Peyer's patch (tissue), 4 donors: ENCODE measurements at regions not wholly inside any gene's neighbourhood (a gene's known extent, or its start where the extent isn't known, plus 50 kb on each side); places are given as distances from the start of the nearest gene placed in this dataset.

Experiments
- DNase-seq, 3 donors: peaks; one replicate each; pipeline ENCODE4 v3.0.0-alpha.2; 2017 to 2019
- H3K27ac ChIP-seq, 4 donors: fragments of 200-600 bp; sonication (generic); one replicate each; pipeline ENCODE4 v1.5.1; 2016 to 2019
- H3K27me3 ChIP-seq, 2 donors: fragments of 200-600 bp; sonication (generic); one replicate each; pipeline ENCODE4 v1.5.1; 2019
- H3K36me3 ChIP-seq, 3 donors: fragments of 200-600 bp; sonication (generic); one replicate each; pipeline ENCODE4 v1.5.1; 2016 to 2019
- H3K4me1 ChIP-seq, 4 donors: fragments of 200-600 bp; sonication (generic); one replicate each; pipeline ENCODE4 v1.5.1; 2016 to 2019
- H3K4me3 ChIP-seq, 4 donors: fragments of 200-600 bp; sonication (generic); 1 replicate in 3 of 4; 2 replicates in 1 of 4; pipeline ENCODE4 v1.5.1; 2016 to 2019; ENCODE audit warnings: mild to moderate bottlenecking in 1 of 4
- H3K9me3 ChIP-seq, 4 donors: fragments of 200-600 bp; sonication (generic); one replicate each; pipeline ENCODE4 v1.5.1; 2016 to 2019; ENCODE audit warnings: mild to moderate bottlenecking in 1 of 4
- POLR2A ChIP-seq, 2 donors: fragments of 450-650 bp; IDR thresholded peaks; one replicate each; pipeline ENCODE4 v1.5.1; 2017; ENCODE audit warnings: antibody characterized with exemption in 2 of 2, mild to moderate bottlenecking in 2 of 2, moderate library complexity in 2 of 2
- TF ChIP-seq, protein P1 (sequence below), 6 experiments: fragments of 450-650 bp in 4 of 6; fragments of 200-600 bp in 2 of 6; sonication (generic) in 1 of 6; IDR thresholded peaks; one replicate each; pipeline ENCODE4 v1.5.1; 2017 to 2019; ENCODE audit warnings: antibody characterized with exemption in 6 of 6, mild to moderate bottlenecking in 3 of 6, moderate library complexity in 1 of 6

DNA sequence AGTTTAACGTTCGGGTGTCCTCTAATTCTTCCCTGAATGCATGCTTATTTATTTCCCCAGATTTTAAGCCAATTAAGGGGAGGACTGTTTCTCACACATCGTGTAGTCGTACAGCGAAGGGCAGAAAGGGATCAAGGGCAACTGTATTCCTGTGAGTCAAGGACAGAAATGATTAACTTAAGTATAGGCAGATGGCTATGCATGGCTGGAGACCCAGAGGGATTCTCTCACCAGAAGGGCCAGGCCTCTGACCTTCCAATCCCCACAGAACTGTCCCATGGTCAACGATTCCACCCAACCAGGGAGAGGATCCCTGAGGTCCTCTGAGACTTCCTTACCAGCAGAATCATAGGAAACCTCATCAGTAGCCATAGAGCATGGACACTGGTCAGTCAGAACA lies 161.8 kb upstream of the MAP1B start:
- Histone ChIP-seq H3K27me3 (no peaks in the 10 kb centered on the region), H3K36me3 (no peaks in the 10 kb centered on the region), H3K4me3 (no peak overlapping the region), H3K27ac (no peak overlapping the region), H3K9me3 (peaks cover 0 to 6% (median 2%) of the 10 kb centered on the region in 4 donors), H3K4me1 (no peaks in the 10 kb centered on the region)
- TF ChIP-seq, protein P1, sequence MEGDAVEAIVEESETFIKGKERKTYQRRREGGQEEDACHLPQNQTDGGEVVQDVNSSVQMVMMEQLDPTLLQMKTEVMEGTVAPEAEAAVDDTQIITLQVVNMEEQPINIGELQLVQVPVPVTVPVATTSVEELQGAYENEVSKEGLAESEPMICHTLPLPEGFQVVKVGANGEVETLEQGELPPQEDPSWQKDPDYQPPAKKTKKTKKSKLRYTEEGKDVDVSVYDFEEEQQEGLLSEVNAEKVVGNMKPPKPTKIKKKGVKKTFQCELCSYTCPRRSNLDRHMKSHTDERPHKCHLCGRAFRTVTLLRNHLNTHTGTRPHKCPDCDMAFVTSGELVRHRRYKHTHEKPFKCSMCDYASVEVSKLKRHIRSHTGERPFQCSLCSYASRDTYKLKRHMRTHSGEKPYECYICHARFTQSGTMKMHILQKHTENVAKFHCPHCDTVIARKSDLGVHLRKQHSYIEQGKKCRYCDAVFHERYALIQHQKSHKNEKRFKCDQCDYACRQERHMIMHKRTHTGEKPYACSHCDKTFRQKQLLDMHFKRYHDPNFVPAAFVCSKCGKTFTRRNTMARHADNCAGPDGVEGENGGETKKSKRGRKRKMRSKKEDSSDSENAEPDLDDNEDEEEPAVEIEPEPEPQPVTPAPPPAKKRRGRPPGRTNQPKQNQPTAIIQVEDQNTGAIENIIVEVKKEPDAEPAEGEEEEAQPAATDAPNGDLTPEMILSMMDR (IDR thresholded peaks at IDR 0.05): no peak
- no peak for TF ChIP-seq POLR2A (IDR thresholded peaks at IDR 0.05)
- DNase-seq: no peak

DNA sequence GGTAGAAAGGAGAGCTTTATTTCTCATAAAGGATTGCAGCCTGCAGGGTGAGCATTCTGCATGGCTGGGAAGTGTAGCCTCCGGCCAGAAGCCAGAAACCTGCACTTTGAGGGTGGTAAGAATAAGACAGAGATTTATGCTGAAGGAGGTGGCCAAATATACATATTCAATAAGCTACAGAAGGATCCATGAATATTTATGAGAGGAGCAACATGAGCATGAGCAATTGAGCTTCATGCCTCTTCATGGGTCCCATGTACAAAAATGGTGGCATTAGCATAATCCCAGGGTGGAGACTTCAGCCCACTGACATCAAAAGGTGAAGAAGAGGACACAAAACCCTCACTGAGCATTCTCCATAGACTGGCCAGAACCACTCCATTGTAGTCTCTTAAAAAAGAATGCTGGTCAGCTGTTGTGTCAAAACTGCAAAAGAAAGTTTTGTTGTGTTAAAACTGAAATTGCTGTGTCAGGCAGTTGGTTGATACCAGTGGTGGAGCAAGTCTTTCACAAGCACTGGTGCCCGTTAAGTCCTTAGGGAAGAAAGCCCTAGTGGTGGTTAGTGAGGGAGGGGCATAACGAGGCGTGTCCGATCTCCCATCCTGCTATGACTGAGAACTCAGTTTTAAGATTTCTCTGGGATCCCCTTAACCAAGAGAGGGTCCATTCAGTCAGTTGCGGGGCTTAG lies 160.8 kb upstream of the MAP1B start:
- H3K9me3 ChIP-seq: peaks cover 0 to 6% (median 2%) of the 10 kb centered on the region in 4 donors
- DNase-seq: no peak
- no peaks in the 10 kb centered on the region for H3K4me1 ChIP-seq
- no peak for TF ChIP-seq POLR2A (IDR thresholded peaks at IDR 0.05)
- TF ChIP-seq, protein P1 (IDR thresholded peaks at IDR 0.05): no peak
- no peaks in the 10 kb centered on the region for H3K36me3 ChIP-seq
- no peak overlapping the region for H3K4me3 ChIP-seq
- H3K27ac ChIP-seq: no peak overlapping the region
- no peaks in the 10 kb centered on the region for H3K27me3 ChIP-seq

DNA sequence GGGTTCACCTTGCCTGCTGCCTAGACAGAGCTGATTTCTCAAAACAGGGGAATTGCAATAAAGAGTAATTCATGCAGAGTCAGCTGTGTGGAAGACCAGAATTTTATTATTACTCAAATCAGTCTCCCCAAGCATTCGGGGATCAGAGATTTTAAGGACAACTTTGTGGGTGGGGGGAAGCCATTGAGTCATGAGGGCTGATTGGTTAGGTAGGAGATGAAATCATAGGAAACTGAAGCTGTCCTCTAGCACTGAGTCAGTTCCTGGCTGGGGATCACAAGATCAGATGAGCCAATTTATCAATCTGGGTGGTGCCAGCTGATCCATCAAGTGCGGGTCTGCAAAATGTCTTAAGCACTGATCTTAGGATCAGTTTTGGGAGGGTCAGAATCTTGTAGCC lies 159.1 kb upstream of the MAP1B start:
- H3K4me1 ChIP-seq: no peaks in the 10 kb centered on the region
- no peaks in the 10 kb centered on the region for H3K36me3 ChIP-seq
- DNase-seq: no peak
- no peak overlapping the region for H3K27ac ChIP-seq
- TF ChIP-seq, protein P1 (IDR thresholded peaks at IDR 0.05): no peak
- no peak for TF ChIP-seq POLR2A (IDR thresholded peaks at IDR 0.05)
- H3K9me3 ChIP-seq: peaks cover 0 to 6% (median 2%) of the 10 kb centered on the region in 4 donors
- H3K27me3 ChIP-seq: no peaks in the 10 kb centered on the region
- H3K4me3 ChIP-seq: no peak overlapping the region

DNA sequence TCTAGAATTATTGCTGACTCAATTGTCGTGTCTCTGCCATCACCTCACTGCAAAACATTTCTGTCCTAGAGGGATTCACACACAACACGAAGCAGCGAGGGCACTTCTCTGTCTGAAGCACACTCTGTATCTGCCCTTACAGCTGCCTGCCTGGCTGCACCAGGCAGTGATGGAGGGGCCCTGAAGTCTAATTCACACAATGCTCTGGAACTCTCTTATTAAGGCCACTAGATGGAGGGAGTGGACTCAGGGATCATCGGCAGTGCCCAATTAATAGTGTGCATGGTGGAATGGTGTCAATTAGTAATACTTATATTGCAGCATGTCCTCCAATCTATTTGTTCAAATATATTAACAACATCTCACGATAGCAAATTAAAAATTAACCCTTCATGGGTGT lies 157.5 kb upstream of the MAP1B start:
- Histone ChIP-seq H3K4me1 (no peaks in the 10 kb centered on the region), H3K27ac (no peak overlapping the region), H3K4me3 (no peak overlapping the region), H3K27me3 (no peaks in the 10 kb centered on the region), H3K36me3 (no peaks in the 10 kb centered on the region), H3K9me3 (peaks cover 0 to 6% (median 2%) of the 10 kb centered on the region in 4 donors)
- no peak for DNase-seq
- TF ChIP-seq POLR2A (IDR thresholded peaks at IDR 0.05): no peak

DNA sequence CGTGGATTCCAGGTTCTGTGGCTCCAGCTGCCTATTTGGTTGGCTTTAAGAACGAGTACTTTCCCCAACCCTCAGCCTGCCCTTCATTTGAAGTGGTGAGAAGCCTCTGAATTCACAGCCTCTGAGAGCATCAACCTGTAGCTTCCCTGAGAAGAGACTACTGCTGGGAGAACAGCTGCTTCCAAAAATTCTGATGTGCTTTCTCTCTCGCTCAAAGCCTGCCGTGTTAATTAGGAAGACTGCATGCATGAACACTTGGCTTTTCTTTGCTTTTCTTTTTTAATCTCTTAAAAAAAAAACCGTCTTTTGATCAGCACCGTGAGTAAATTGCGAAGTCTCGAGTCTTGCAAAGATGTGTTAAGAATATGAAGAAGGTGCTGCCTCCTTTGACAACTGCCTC lies 153.4 kb upstream of the MAP1B start:
- no peaks in the 10 kb centered on the region for H3K4me1 ChIP-seq
- H3K36me3 ChIP-seq: no peaks in the 10 kb centered on the region
- no peaks in the 10 kb centered on the region for H3K27me3 ChIP-seq
- peaks cover 0 to 2% (median 0%) of the 10 kb centered on the region in 4 donors for H3K9me3 ChIP-seq
- H3K4me3 ChIP-seq: no peak overlapping the region
- no peak for TF ChIP-seq POLR2A (IDR thresholded peaks at IDR 0.05)
- TF ChIP-seq, protein P1 (IDR thresholded peaks at IDR 0.05): no peak
- DNase-seq: no peak
- no peak overlapping the region for H3K27ac ChIP-seq

DNA sequence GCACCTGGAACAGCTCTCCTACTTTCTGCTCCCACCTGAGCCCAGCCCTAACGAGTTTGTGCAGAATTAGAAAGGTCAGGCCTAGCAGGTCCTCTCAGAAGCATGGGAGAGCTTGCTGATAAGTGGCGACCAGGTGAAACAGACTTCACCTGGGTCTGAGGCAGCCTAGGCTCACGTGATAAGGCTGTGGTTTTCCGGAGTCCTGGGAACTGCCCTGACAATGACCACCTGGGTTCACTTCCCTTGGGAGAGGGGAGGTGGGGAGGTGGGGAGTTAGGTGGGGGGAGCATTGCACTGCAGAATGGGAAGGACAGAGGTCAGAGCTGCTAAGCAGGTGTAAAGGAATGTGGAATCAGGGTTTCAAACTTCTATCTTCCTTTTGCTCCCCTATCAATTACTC lies 152.9 kb upstream of the MAP1B start:
- no peak for DNase-seq
- H3K27ac ChIP-seq: no peak overlapping the region
- TF ChIP-seq, protein P1 (IDR thresholded peaks at IDR 0.05): no peak
- no peak for TF ChIP-seq POLR2A (IDR thresholded peaks at IDR 0.05)
- H3K27me3 ChIP-seq: no peaks in the 10 kb centered on the region
- H3K36me3 ChIP-seq: no peaks in the 10 kb centered on the region
- H3K4me1 ChIP-seq: no peaks in the 10 kb centered on the region
- no peak overlapping the region for H3K4me3 ChIP-seq
- H3K9me3 ChIP-seq: no peaks in the 10 kb centered on the region
